ENCODE measurements at regions not wholly inside any gene's neighbourhood (a gene's known extent, or its start where the extent isn't known, plus 50 kb on each side); places are given as distances from the start of the nearest gene placed in this dataset.

- DNase-seq (ENCODE audit: low spot score), result no peak
- Histone ChIP-seq H3K9ac (ENCODE audit: low read depth in 1 of 2, low read length in 2 of 2) (no peak overlapping the region), H3K9me3 (ENCODE audit: control insufficient read depth in 4 of 4, low read length in 3 of 4) (no peaks in the 10 kb centered on the region), H3K4me3 (ENCODE audit: low read depth in 1 of 3, low read length in 3 of 3) (no peak overlapping the region), H3K27me3 (ENCODE audit: control insufficient read depth in 4 of 4, insufficient read depth in 4 of 4, low read length in 3 of 4) (no peaks in the 10 kb centered on the region), H3K27ac (ENCODE audit: low read depth in 1 of 2, low read length in 2 of 2) (no peak overlapping the region), H3K36me3 (ENCODE audit: control insufficient read depth in 4 of 4, insufficient read depth in 3 of 4, low read depth in 1 of 4, low read length in 3 of 4) (no peaks in the 10 kb centered on the region), H3K4me1 (ENCODE audit: control insufficient read depth in 4 of 4, insufficient read depth in 4 of 4, low read length in 3 of 4) (no peaks in the 10 kb centered on the region)
- WGBS, result 65% methylated on average over 11 of the region's 11 CpGs
- TF ChIP-seq YY1 (IDR thresholded peaks at IDR 0.05), result no peak
- no peak for TF ChIP-seq CTCF (IDR thresholded peaks at IDR 0.05; ENCODE audit: low read depth, low read length, missing input control)
- no peak for TF ChIP-seq HNF4G (IDR thresholded peaks at IDR 0.05)
- TF ChIP-seq SP1 (IDR thresholded peaks at IDR 0.05), result no peak
- TF ChIP-seq ATF3 (IDR thresholded peaks at IDR 0.05), result no peak
- no peak for TF ChIP-seq RXRA (IDR thresholded peaks at IDR 0.05)
- no peak for TF ChIP-seq HNF4A (conservative IDR thresholded peaks at IDR 0.05)
- TF ChIP-seq REST (IDR thresholded peaks at IDR 0.05), result no peak
Measured at GRCh38 chr18:79608999-79609461, 70.6 kb upstream of the CTDP1 start.

GRCh38 chr18:79609841-79610281 lies 69.7 kb upstream of the CTDP1 start:
- Histone ChIP-seq H3K9me3 (ENCODE audit: control insufficient read depth in 4 of 4, low read length in 3 of 4) (no peaks in the 10 kb centered on the region), H3K4me1 (ENCODE audit: control insufficient read depth in 4 of 4, insufficient read depth in 4 of 4, low read length in 3 of 4) (no peaks in the 10 kb centered on the region), H3K9ac (ENCODE audit: low read depth in 1 of 2, low read length in 2 of 2) (no peak overlapping the region), H3K36me3 (ENCODE audit: control insufficient read depth in 4 of 4, insufficient read depth in 3 of 4, low read depth in 1 of 4, low read length in 3 of 4) (no peaks in the 10 kb centered on the region), H3K27me3 (ENCODE audit: control insufficient read depth in 4 of 4, insufficient read depth in 4 of 4, low read length in 3 of 4) (no peaks in the 10 kb centered on the region), H3K4me3 (ENCODE audit: low read depth in 1 of 3, low read length in 3 of 3) (no peak overlapping the region), H3K27ac (ENCODE audit: low read depth in 1 of 2, low read length in 2 of 2) (no peak overlapping the region)
- 88% methylated on average over 16 of the region's 16 CpGs for WGBS
- DNase-seq (ENCODE audit: low spot score), result no peak
- no peak for TF ChIP-seq ATF3 (IDR thresholded peaks at IDR 0.05)
- TF ChIP-seq HNF4A (conservative IDR thresholded peaks at IDR 0.05), result no peak
- no peak for TF ChIP-seq HNF4G (IDR thresholded peaks at IDR 0.05)
- no peak for TF ChIP-seq GABPA (IDR thresholded peaks at IDR 0.05 in 1 of 2, conservative IDR thresholded peaks at IDR 0.05 in 1 of 2)
- TF ChIP-seq ZBTB33 (IDR thresholded peaks at IDR 0.05), result no peak
- no peak for TF ChIP-seq SP1 (IDR thresholded peaks at IDR 0.05)
- TF ChIP-seq REST (IDR thresholded peaks at IDR 0.05), result no peak
- TF ChIP-seq FOXA1 (IDR thresholded peaks at IDR 0.05), result no peak
- no peak for TF ChIP-seq JUND (IDR thresholded peaks at IDR 0.05)
- no peak for TF ChIP-seq FOXA2 (IDR thresholded peaks at IDR 0.05)

Measured in liver (tissue), 8 donors.